ENCODE measurements at regions not wholly inside any gene's neighbourhood (a gene's known extent, or its start where the extent isn't known, plus 50 kb on each side); places are given as distances from the start of the nearest gene placed in this dataset.
"Not testable (repeated sequence)": the region's sequence is repeated elsewhere in the genome, so short reads cannot be mapped to it uniquely, and the experiment has no call there.

GRCh38 chr15:77944002-77944867 lies 133.3 kb downstream of the TBC1D2B start:
- peak; percentile 17 to 38 for DNase-seq

GRCh38 chr15:77942611-77943211 lies 134.8 kb downstream of the TBC1D2B start:
- DNase-seq, result no peak

- DNase-seq, result not testable (repeated sequence)
Observed at GRCh38 chr15:77941090-77941827, 136.3 kb downstream of the TBC1D2B start.

GRCh38 chr15:77940381-77940947 lies 137.0 kb downstream of the TBC1D2B start:
- no peak for DNase-seq

GRCh38 chr15:77939851-77940250 lies 137.7 kb downstream of the TBC1D2B start:
- no peak for DNase-seq

- not testable (repeated sequence) for DNase-seq
Observed at GRCh38 chr15:77939026-77939425, 138.5 kb downstream of the TBC1D2B start.

- not testable (repeated sequence) for DNase-seq
Observed at GRCh38 chr15:77938546-77938945, 139.0 kb downstream of the TBC1D2B start.

- DNase-seq, result not testable (repeated sequence)
Observed at GRCh38 chr15:77936567-77936966, 140.9 kb downstream of the TBC1D2B start.

GRCh38 chr15:77934516-77934915 lies 143.0 kb downstream of the TBC1D2B start:
- DNase-seq, result not testable (repeated sequence)

GRCh38 chr15:77930907-77931306 lies 146.6 kb downstream of the TBC1D2B start:
- not testable (repeated sequence) for DNase-seq

- DNase-seq, result not testable (repeated sequence)
Observed at GRCh38 chr15:77930490-77930889, 147.0 kb downstream of the TBC1D2B start.

GRCh38 chr15:77926789-77927188 lies 150.7 kb downstream of the TBC1D2B start:
- not testable (repeated sequence) for DNase-seq

GRCh38 chr15:77926296-77926695 lies 151.2 kb downstream of the TBC1D2B start:
- not testable (repeated sequence) for DNase-seq

- not testable (repeated sequence) for DNase-seq
Observed at GRCh38 chr15:77925101-77925500, 152.4 kb downstream of the TBC1D2B start.

GRCh38 chr15:77921664-77922063 lies 155.8 kb downstream of the TBC1D2B start:
- DNase-seq, result no peak

GRCh38 chr15:77916966-77917635 lies 160.4 kb downstream of the TBC1D2B start:
- not testable (repeated sequence) for DNase-seq

GRCh38 chr15:77915961-77916330 lies 161.6 kb downstream of the TBC1D2B start:
- DNase-seq, result not testable (repeated sequence)

- no peak for DNase-seq
Observed at GRCh38 chr15:77915261-77915960, 162.1 kb downstream of the TBC1D2B start.

- DNase-seq, result not testable (repeated sequence)
Observed at GRCh38 chr15:77914531-77914930, 163.0 kb downstream of the TBC1D2B start.

- DNase-seq, result peak; percentile 68 to 72
Observed at GRCh38 chr15:77910030-77910911, 167.2 kb downstream of the TBC1D2B start.

All from stimulated activated CD4-positive, alpha-beta T cell treated with anti-CD3 and anti-CD28 coated beads, Interleukin-4, amount 100 ng/mL, for 4 hours (primary cell).